NOMO-1 treated with DMSO at 0.1 percent for 48 hours (cell line): ENCODE measurements at regions not wholly inside any gene's neighbourhood (a gene's known extent, or its start where the extent isn't known, plus 50 kb on each side); places are given as distances from the start of the nearest gene placed in this dataset.
"Not testable (repeated sequence)": the region's sequence is repeated elsewhere in the genome, so short reads cannot be mapped to it uniquely, and the experiment has no call there.

Experiments
- DNase-seq: peaks from one replicate; lab custom pipeline; 2025; ENCODE audit not compliant: unreplicated experiment; lab: John Stamatoyannopoulos, UW

GRCh38 chr4:24369507-24370029 is 214.8 kb downstream of the DHX15 start:
- no peak for DNase-seq

- DNase-seq, result no peak
Measured at GRCh38 chr4:24368801-24369200, 215.6 kb downstream of the DHX15 start.

- DNase-seq, result no peak
Measured at GRCh38 chr4:24364852-24365251, 219.5 kb downstream of the DHX15 start.

- no peak for DNase-seq
Measured at GRCh38 chr4:24364249-24364648, 220.1 kb downstream of the DHX15 start.

GRCh38 chr4:24363751-24364150 is 220.6 kb downstream of the DHX15 start:
- no peak for DNase-seq

GRCh38 chr4:24352112-24352511 is 232.2 kb downstream of the DHX15 start:
- no peak for DNase-seq

- not testable (repeated sequence) for DNase-seq
Measured at GRCh38 chr4:24349168-24349996, 235.0 kb downstream of the DHX15 start.

- DNase-seq, result no peak
Measured at GRCh38 chr4:24339260-24339659, 245.1 kb downstream of the DHX15 start.

- no peak for DNase-seq
Measured at GRCh38 chr4:24337451-24338190, 246.7 kb downstream of the DHX15 start.

GRCh38 chr4:24335616-24336015 is 248.7 kb downstream of the DHX15 start:
- no peak for DNase-seq

GRCh38 chr4:24334906-24335305 is 249.4 kb downstream of the DHX15 start:
- no peak for DNase-seq

- DNase-seq, result no peak
Measured at GRCh38 chr4:24330573-24330972, 253.8 kb downstream of the DHX15 start.

- no peak for DNase-seq
Measured at GRCh38 chr4:24330172-24330571, 254.2 kb downstream of the DHX15 start.

- DNase-seq, result no peak
Measured at GRCh38 chr4:24328711-24329110, 255.6 kb downstream of the DHX15 start.

- no peak for DNase-seq
Measured at GRCh38 chr4:24328310-24328709, 256.0 kb downstream of the DHX15 start.

GRCh38 chr4:24322995-24323394 is 261.4 kb downstream of the DHX15 start:
- DNase-seq, result no peak

GRCh38 chr4:24322511-24322910 is 261.8 kb downstream of the DHX15 start:
- no peak for DNase-seq

- no peak for DNase-seq
Measured at GRCh38 chr4:24321616-24322015, 262.7 kb downstream of the DHX15 start.

- no peak for DNase-seq
Measured at GRCh38 chr4:24321131-24321530, 263.2 kb downstream of the DHX15 start.

- no peak for DNase-seq
Measured at GRCh38 chr4:24319387-24319786, 265.0 kb downstream of the DHX15 start.

- no peak for DNase-seq
Measured at GRCh38 chr4:24315056-24315455, 269.3 kb downstream of the DHX15 start.

- no peak for DNase-seq
Measured at GRCh38 chr4:24312261-24312913, 272.0 kb downstream of the DHX15 start.
